ENCODE measurements at regions not wholly inside any gene's neighbourhood (a gene's known extent, or its start where the extent isn't known, plus 50 kb on each side); places are given as distances from the start of the nearest gene placed in this dataset.
"Not testable (repeated sequence)": the region's sequence is repeated elsewhere in the genome, so short reads cannot be mapped to it uniquely, and the experiment has no call there.

GRCh38 chr4:63106600-63106999, 1302.7 kb downstream of the TECRL start:
- in situ Hi-C loops (cut with HindIII; ENCODE audit: low sequenced_read_pairs) = no loop called here

- in situ Hi-C loops (cut with HindIII; ENCODE audit: low sequenced_read_pairs) = no loop called here
These were observed 1303.4 kb downstream of the TECRL start for GRCh38 chr4:63105839-63106238.

GRCh38 chr4:63090641-63091040, 1318.6 kb downstream of the TECRL start:
- in situ Hi-C loops (cut with HindIII; ENCODE audit: low sequenced_read_pairs) = no loop called here

GRCh38 chr4:63085091-63085490, 1324.2 kb downstream of the TECRL start:
- in situ Hi-C loops (cut with HindIII; ENCODE audit: low sequenced_read_pairs) = no loop called here

- in situ Hi-C loops (cut with HindIII; ENCODE audit: low sequenced_read_pairs) = no loop called here
These were observed 1328.3 kb downstream of the TECRL start for GRCh38 chr4:63080934-63081333.

GRCh38 chr4:63063760-63064159, 1345.5 kb downstream of the TECRL start:
- in situ Hi-C loops (cut with HindIII; ENCODE audit: low sequenced_read_pairs) = no loop called here

GRCh38 chr4:63062891-63063290, 1346.4 kb downstream of the TECRL start:
- in situ Hi-C loops (cut with HindIII; ENCODE audit: low sequenced_read_pairs) = not testable (repeated sequence)

GRCh38 chr4:63049726-63050125, 1359.5 kb downstream of the TECRL start:
- in situ Hi-C loops (cut with HindIII; ENCODE audit: low sequenced_read_pairs) = no loop called here

GRCh38 chr4:63049278-63049677, 1360.0 kb downstream of the TECRL start:
- in situ Hi-C loops (cut with HindIII; ENCODE audit: low sequenced_read_pairs) = no loop called here

- in situ Hi-C loops (cut with HindIII; ENCODE audit: low sequenced_read_pairs) = no loop called here
These were observed 1372.9 kb downstream of the TECRL start for GRCh38 chr4:63036159-63036866.

- in situ Hi-C loops (cut with HindIII; ENCODE audit: low sequenced_read_pairs) = no loop called here
These were observed 1379.9 kb downstream of the TECRL start for GRCh38 chr4:63029380-63029779.

- in situ Hi-C loops (cut with HindIII; ENCODE audit: low sequenced_read_pairs) = no loop called here
These were observed 1388.6 kb downstream of the TECRL start for GRCh38 chr4:63020661-63021060.

- in situ Hi-C loops (cut with HindIII; ENCODE audit: low sequenced_read_pairs) = no loop called here
These were observed 1392.0 kb downstream of the TECRL start for GRCh38 chr4:63017300-63017699.

GRCh38 chr4:62970846-62971245, 1438.4 kb downstream of the TECRL start:
- in situ Hi-C loops (cut with HindIII; ENCODE audit: low sequenced_read_pairs) = no loop called here

- in situ Hi-C loops (cut with HindIII; ENCODE audit: low sequenced_read_pairs) = no loop called here
These were observed 1448.8 kb downstream of the TECRL start for GRCh38 chr4:62960415-62960814.

GRCh38 chr4:62953752-62954151, 1455.5 kb downstream of the TECRL start:
- in situ Hi-C loops (cut with HindIII; ENCODE audit: low sequenced_read_pairs) = no loop called here

GRCh38 chr4:62952366-62952765, 1456.9 kb downstream of the TECRL start:
- in situ Hi-C loops (cut with HindIII; ENCODE audit: low sequenced_read_pairs) = no loop called here

- in situ Hi-C loops (cut with HindIII; ENCODE audit: low sequenced_read_pairs) = no loop called here
These were observed 1461.1 kb downstream of the TECRL start for GRCh38 chr4:62948108-62948507.

GRCh38 chr4:62940229-62940628, 1469.0 kb downstream of the TECRL start:
- in situ Hi-C loops (cut with HindIII; ENCODE audit: low sequenced_read_pairs) = no loop called here

- in situ Hi-C loops (cut with HindIII; ENCODE audit: low sequenced_read_pairs) = no loop called here
These were observed 1478.4 kb downstream of the TECRL start for GRCh38 chr4:62930884-62931283.

GRCh38 chr4:62928483-62928882, 1480.8 kb downstream of the TECRL start:
- in situ Hi-C loops (cut with HindIII; ENCODE audit: low sequenced_read_pairs) = no loop called here

GRCh38 chr4:62927574-62927973, 1481.7 kb downstream of the TECRL start:
- in situ Hi-C loops (cut with HindIII; ENCODE audit: low sequenced_read_pairs) = no loop called here

GRCh38 chr4:62923783-62924182, 1485.5 kb downstream of the TECRL start:
- in situ Hi-C loops (cut with HindIII; ENCODE audit: low sequenced_read_pairs) = no loop called here

Measured in endothelial cell of hepatic sinusoid (primary cell).